ENCODE measurements at regions not wholly inside any gene's neighbourhood (a gene's known extent, or its start where the extent isn't known, plus 50 kb on each side); places are given as distances from the start of the nearest gene placed in this dataset.

- TF ChIP-seq CEBPZ (IDR thresholded peaks at IDR 0.05; ENCODE audit: borderline replicate concordance, low read depth, low read length) (no peak), FOXP4 (CRISPR knock-in tag; IDR thresholded peaks at IDR 0.05; ENCODE audit: borderline replicate concordance) (no peak), PML (IDR thresholded peaks at IDR 0.05; ENCODE audit: low read length) (no peak), KAT2B (IDR thresholded peaks at IDR 0.05; ENCODE audit: low read depth, low read length) (no peak), AFF4 (CRISPR knock-in tag; IDR thresholded peaks at IDR 0.05) (no peak)
Measured at GRCh38 chr13:42418184-42418583, 146.2 kb downstream of the AKAP11 start (continued).

All from K562 (cell line).